ENCODE measurements at regions not wholly inside any gene's neighbourhood (a gene's known extent, or its start where the extent isn't known, plus 50 kb on each side); places are given as distances from the start of the nearest gene placed in this dataset.

DNA sequence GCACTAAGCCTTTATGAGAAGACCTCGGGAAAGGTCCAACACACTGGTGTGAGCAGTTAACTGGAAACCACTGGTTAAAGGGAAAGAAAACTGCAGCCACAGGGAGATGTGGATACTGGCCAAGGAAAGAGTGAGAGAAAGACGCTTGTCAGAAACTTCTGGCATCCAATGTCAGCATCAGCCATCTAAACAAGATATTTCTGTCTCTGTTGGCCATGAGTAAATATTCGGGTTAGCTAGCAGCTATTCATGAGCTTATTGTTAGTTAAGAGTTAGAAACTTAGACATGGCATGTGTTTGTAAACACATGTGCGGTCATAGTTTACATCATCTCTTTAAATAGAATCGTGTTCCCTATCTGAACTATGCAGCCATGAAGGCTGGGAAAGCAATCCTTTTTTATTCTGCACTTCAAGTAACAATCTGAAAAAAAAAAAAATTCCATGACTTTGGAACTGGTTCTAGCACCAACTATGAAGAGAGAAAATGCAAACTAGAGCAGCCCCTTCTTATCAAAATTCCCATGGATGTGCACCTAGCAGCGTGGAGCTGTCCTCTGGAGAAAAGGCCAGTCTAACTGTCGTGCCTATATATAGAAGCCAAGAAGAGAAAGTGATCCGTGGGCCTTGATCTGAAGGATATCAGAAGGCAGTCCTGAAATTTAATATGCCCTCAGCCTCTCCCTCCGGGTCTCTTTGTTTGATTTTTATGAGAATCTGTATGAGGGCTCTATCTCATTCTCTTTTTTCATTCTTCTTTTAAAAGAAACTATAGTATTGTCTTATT, 84.0 kb upstream of the RFX8 start:
- no peak overlapping the region for H3K4me3 ChIP-seq
- TF ChIP-seq, protein P1, sequence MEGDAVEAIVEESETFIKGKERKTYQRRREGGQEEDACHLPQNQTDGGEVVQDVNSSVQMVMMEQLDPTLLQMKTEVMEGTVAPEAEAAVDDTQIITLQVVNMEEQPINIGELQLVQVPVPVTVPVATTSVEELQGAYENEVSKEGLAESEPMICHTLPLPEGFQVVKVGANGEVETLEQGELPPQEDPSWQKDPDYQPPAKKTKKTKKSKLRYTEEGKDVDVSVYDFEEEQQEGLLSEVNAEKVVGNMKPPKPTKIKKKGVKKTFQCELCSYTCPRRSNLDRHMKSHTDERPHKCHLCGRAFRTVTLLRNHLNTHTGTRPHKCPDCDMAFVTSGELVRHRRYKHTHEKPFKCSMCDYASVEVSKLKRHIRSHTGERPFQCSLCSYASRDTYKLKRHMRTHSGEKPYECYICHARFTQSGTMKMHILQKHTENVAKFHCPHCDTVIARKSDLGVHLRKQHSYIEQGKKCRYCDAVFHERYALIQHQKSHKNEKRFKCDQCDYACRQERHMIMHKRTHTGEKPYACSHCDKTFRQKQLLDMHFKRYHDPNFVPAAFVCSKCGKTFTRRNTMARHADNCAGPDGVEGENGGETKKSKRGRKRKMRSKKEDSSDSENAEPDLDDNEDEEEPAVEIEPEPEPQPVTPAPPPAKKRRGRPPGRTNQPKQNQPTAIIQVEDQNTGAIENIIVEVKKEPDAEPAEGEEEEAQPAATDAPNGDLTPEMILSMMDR (IDR thresholded peaks at IDR 0.05; ENCODE audit: poor library complexity): no peak
- TF ChIP-seq EZH2 (IDR thresholded peaks at IDR 0.05; ENCODE audit: borderline replicate concordance) (no peak), EZH2phosphoT487 (IDR thresholded peaks at IDR 0.05; ENCODE audit: low read depth, severe bottlenecking, unreplicated experiment) (no peak)
- H3K9me3 ChIP-seq (ENCODE audit: low read depth): no peaks in the 10 kb centered on the region
- H3K27me3 ChIP-seq: no peaks in the 10 kb centered on the region
- WGBS (ENCODE audit: low lambda C conversion rate, missing lambda C conversion rate): 28% methylated on average over 9 of the region's 9 CpGs
- no peak overlapping the region for H2AFZ ChIP-seq
- H3K36me3 ChIP-seq (replicated peaks; ENCODE audit: insufficient read depth, low read depth): no peaks in the 10 kb centered on the region
- H3K27ac ChIP-seq: peak overlapping the region; percentile 70
- peaks cover 8% of the 10 kb centered on the region for H3K4me1 ChIP-seq (ENCODE audit: insufficient read depth)
- H3K9me2 ChIP-seq (replicated peaks; ENCODE audit: insufficient read depth): no peaks in the 10 kb centered on the region
- peak overlapping the region; percentile 29 for H3K4me2 ChIP-seq
- H3K79me2 ChIP-seq: no peaks in the 10 kb centered on the region
- no peaks in the 10 kb centered on the region for H4K20me1 ChIP-seq (ENCODE audit: insufficient read depth, poor library complexity, severe bottlenecking)
- peak; percentile 48 for DNase-seq (ENCODE audit: low spot score)

GRCh38 chr2:101556033-101556459, 81.1 kb upstream of the RFX8 start:
- H3K9me2 ChIP-seq (replicated peaks; ENCODE audit: insufficient read depth): no peaks in the 10 kb centered on the region
- no peaks in the 10 kb centered on the region for H3K36me3 ChIP-seq (replicated peaks; ENCODE audit: insufficient read depth, low read depth)
- no peak overlapping the region for H3K4me3 ChIP-seq
- no peak overlapping the region for H3K4me2 ChIP-seq
- H3K9me3 ChIP-seq (ENCODE audit: low read depth): no peaks in the 10 kb centered on the region
- no peak overlapping the region for H2AFZ ChIP-seq
- no peaks in the 10 kb centered on the region for H3K79me2 ChIP-seq
- H4K20me1 ChIP-seq (ENCODE audit: insufficient read depth, poor library complexity, severe bottlenecking): no peaks in the 10 kb centered on the region
- 60% methylated on average over 7 of the region's 7 CpGs for WGBS (ENCODE audit: low lambda C conversion rate, missing lambda C conversion rate)
- DNase-seq (ENCODE audit: low spot score): no peak
- no peak for TF ChIP-seq EZH2phosphoT487 (IDR thresholded peaks at IDR 0.05; ENCODE audit: low read depth, severe bottlenecking, unreplicated experiment)
- no peak for TF ChIP-seq EZH2 (IDR thresholded peaks at IDR 0.05; ENCODE audit: borderline replicate concordance)
- TF ChIP-seq, protein P1 (IDR thresholded peaks at IDR 0.05; ENCODE audit: poor library complexity): no peak
- no peak overlapping the region for H3K27ac ChIP-seq
- peaks cover 8% of the 10 kb centered on the region for H3K4me1 ChIP-seq (ENCODE audit: insufficient read depth)
- no peaks in the 10 kb centered on the region for H3K27me3 ChIP-seq

GRCh38 chr2:101551336-101551888, 76.5 kb upstream of the RFX8 start:
- no peak overlapping the region for H3K4me3 ChIP-seq
- H4K20me1 ChIP-seq (ENCODE audit: insufficient read depth, poor library complexity, severe bottlenecking): no peaks in the 10 kb centered on the region
- H3K27ac ChIP-seq: no peak overlapping the region
- H3K79me2 ChIP-seq: no peaks in the 10 kb centered on the region
- DNase-seq (ENCODE audit: low spot score): no peak
- H3K9me2 ChIP-seq (replicated peaks; ENCODE audit: insufficient read depth): no peaks in the 10 kb centered on the region
- H3K4me1 ChIP-seq (ENCODE audit: insufficient read depth): no peaks in the 10 kb centered on the region
- 81% methylated on average over 5 of the region's 5 CpGs for WGBS (ENCODE audit: low lambda C conversion rate, missing lambda C conversion rate)
- no peak overlapping the region for H3K4me2 ChIP-seq
- H3K36me3 ChIP-seq (replicated peaks; ENCODE audit: insufficient read depth, low read depth): no peaks in the 10 kb centered on the region
- no peak for TF ChIP-seq EZH2phosphoT487 (IDR thresholded peaks at IDR 0.05; ENCODE audit: low read depth, severe bottlenecking, unreplicated experiment)
- TF ChIP-seq, protein P1 (IDR thresholded peaks at IDR 0.05; ENCODE audit: poor library complexity): no peak
- TF ChIP-seq EZH2 (IDR thresholded peaks at IDR 0.05; ENCODE audit: borderline replicate concordance): no peak
- H3K27me3 ChIP-seq: no peaks in the 10 kb centered on the region
- H2AFZ ChIP-seq: no peak overlapping the region
- H3K9me3 ChIP-seq (ENCODE audit: low read depth): no peaks in the 10 kb centered on the region
